ENCODE measurements at regions not wholly inside any gene's neighbourhood (a gene's known extent, or its start where the extent isn't known, plus 50 kb on each side); places are given as distances from the start of the nearest gene placed in this dataset.

GRCh38 chr10:35961501-35961900 is 319.4 kb upstream of the FZD8 start:
- no peak for TF ChIP-seq CTCF (IDR thresholded peaks at IDR 0.05)
- TF ChIP-seq POLR2A (IDR thresholded peaks at IDR 0.05), result no peak
- TF ChIP-seq EP300 (IDR thresholded peaks at IDR 0.05), result no peak
- no peak for TF ChIP-seq POLR2AphosphoS5 (IDR thresholded peaks at IDR 0.05)
